ENCODE measurements at regions not wholly inside any gene's neighbourhood (a gene's known extent, or its start where the extent isn't known, plus 50 kb on each side); places are given as distances from the start of the nearest gene placed in this dataset.

DNA sequence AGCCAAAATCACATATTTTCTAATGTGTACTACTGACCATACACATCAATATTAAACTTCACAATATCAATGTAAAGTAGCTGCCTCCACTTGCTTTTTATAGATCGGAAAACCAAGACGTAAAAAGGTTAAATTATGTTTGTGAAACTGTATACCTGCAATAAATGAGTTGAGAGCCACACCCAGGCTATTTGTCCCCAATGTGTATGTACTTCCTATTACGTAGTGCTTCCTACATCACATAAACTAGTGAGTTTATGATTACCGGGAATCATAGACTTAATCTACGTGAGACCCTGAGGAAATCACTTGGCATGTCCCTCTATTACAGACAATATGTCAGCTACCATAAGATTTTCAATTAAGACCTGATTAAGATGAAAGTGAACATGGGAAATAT is 903.4 kb downstream of the RAB28 start:
- Histone ChIP-seq H3K4me3 (ENCODE audit: low read depth in 1 of 3, low read length in 3 of 3) (no peak overlapping the region), H3K36me3 (ENCODE audit: control insufficient read depth in 4 of 4, insufficient read depth in 3 of 4, low read depth in 1 of 4, low read length in 3 of 4) (no peaks in the 10 kb centered on the region), H3K9ac (ENCODE audit: low read depth in 1 of 2, low read length in 2 of 2) (no peak overlapping the region), H3K9me3 (ENCODE audit: control insufficient read depth in 4 of 4, low read length in 3 of 4) (no peaks in the 10 kb centered on the region), H3K27ac (ENCODE audit: low read depth in 1 of 2, low read length in 2 of 2) (no peak overlapping the region), H3K4me1 (ENCODE audit: control insufficient read depth in 4 of 4, insufficient read depth in 4 of 4, low read length in 3 of 4) (no peaks in the 10 kb centered on the region), H3K27me3 (ENCODE audit: control insufficient read depth in 4 of 4, insufficient read depth in 4 of 4, low read length in 3 of 4) (no peaks in the 10 kb centered on the region)
- 85% methylated on average over 5 of the region's 5 CpGs for WGBS
- no peak for DNase-seq (ENCODE audit: low spot score)
- TF ChIP-seq GABPA (IDR thresholded peaks at IDR 0.05 in 1 of 2, conservative IDR thresholded peaks at IDR 0.05 in 1 of 2) (no peak), SP1 (IDR thresholded peaks at IDR 0.05) (no peak), YY1 (IDR thresholded peaks at IDR 0.05) (no peak), REST (IDR thresholded peaks at IDR 0.05) (no peak), EGR1 (IDR thresholded peaks at IDR 0.05; ENCODE audit: low read depth in 2 of 2) (no peak), JUND (IDR thresholded peaks at IDR 0.05) (no peak), HNF4A (conservative IDR thresholded peaks at IDR 0.05) (no peak), RAD21 (IDR thresholded peaks at IDR 0.05) (no peak), FOXA1 (IDR thresholded peaks at IDR 0.05) (no peak), FOXA2 (IDR thresholded peaks at IDR 0.05) (no peak)
- TF ChIP-seq, protein P1, sequence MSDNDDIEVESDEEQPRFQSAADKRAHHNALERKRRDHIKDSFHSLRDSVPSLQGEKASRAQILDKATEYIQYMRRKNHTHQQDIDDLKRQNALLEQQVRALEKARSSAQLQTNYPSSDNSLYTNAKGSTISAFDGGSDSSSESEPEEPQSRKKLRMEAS (IDR thresholded peaks at IDR 0.05): no peak

DNA sequence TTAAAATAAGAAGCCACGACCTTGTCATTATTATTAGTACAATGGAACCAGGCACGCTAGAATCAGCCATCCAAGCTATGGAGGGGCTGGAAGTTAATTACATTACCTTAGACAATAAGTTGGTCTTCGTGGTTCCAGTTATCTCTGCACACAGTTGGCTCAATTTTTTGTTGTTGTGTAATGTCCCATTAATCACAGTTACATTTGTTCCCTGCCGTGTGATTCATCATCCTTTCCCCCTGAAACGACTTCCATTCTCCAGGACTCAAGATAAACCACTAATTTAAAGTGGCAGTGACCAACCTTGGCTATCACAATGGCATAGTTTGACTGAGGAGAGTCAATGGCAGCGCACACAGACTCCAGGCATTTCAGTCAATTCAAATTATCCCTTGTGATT is 905.0 kb downstream of the RAB28 start:
- 51% methylated on average over 6 of the region's 6 CpGs for WGBS
- H3K4me3 ChIP-seq (ENCODE audit: low read depth in 1 of 3, low read length in 3 of 3): no peak overlapping the region
- H3K9me3 ChIP-seq (ENCODE audit: control insufficient read depth in 4 of 4, low read length in 3 of 4): no peaks in the 10 kb centered on the region
- no peak overlapping the region for H3K27ac ChIP-seq (ENCODE audit: low read depth in 1 of 2, low read length in 2 of 2)
- H3K9ac ChIP-seq (ENCODE audit: low read depth in 1 of 2, low read length in 2 of 2): no peak overlapping the region
- no peak for DNase-seq (ENCODE audit: low spot score)
- no peaks in the 10 kb centered on the region for H3K36me3 ChIP-seq (ENCODE audit: control insufficient read depth in 4 of 4, insufficient read depth in 3 of 4, low read depth in 1 of 4, low read length in 3 of 4)
- no peaks in the 10 kb centered on the region for H3K27me3 ChIP-seq (ENCODE audit: control insufficient read depth in 4 of 4, insufficient read depth in 4 of 4, low read length in 3 of 4)
- H3K4me1 ChIP-seq (ENCODE audit: control insufficient read depth in 4 of 4, insufficient read depth in 4 of 4, low read length in 3 of 4): no peaks in the 10 kb centered on the region
- TF ChIP-seq TAF1 (conservative IDR thresholded peaks at IDR 0.05) (no peak), EGR1 (IDR thresholded peaks at IDR 0.05; ENCODE audit: low read depth in 2 of 2) (no peak), NR2F2 (IDR thresholded peaks at IDR 0.05) (no peak), YY1 (IDR thresholded peaks at IDR 0.05) (no peak), RAD21 (IDR thresholded peaks at IDR 0.05) (no peak), FOXA1 (IDR thresholded peaks at IDR 0.05) (no peak), RXRA (IDR thresholded peaks at IDR 0.05) (no peak), HNF4G (IDR thresholded peaks at IDR 0.05) (no peak), FOXA2 (IDR thresholded peaks at IDR 0.05) (no peak), JUND (IDR thresholded peaks at IDR 0.05) (no peak)
- TF ChIP-seq, protein P2, sequence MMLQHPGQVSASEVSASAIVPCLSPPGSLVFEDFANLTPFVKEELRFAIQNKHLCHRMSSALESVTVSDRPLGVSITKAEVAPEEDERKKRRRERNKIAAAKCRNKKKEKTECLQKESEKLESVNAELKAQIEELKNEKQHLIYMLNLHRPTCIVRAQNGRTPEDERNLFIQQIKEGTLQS (IDR thresholded peaks at IDR 0.05): no peak
- TF ChIP-seq, protein P1 (IDR thresholded peaks at IDR 0.05): no peak
- TF ChIP-seq, protein P3, sequence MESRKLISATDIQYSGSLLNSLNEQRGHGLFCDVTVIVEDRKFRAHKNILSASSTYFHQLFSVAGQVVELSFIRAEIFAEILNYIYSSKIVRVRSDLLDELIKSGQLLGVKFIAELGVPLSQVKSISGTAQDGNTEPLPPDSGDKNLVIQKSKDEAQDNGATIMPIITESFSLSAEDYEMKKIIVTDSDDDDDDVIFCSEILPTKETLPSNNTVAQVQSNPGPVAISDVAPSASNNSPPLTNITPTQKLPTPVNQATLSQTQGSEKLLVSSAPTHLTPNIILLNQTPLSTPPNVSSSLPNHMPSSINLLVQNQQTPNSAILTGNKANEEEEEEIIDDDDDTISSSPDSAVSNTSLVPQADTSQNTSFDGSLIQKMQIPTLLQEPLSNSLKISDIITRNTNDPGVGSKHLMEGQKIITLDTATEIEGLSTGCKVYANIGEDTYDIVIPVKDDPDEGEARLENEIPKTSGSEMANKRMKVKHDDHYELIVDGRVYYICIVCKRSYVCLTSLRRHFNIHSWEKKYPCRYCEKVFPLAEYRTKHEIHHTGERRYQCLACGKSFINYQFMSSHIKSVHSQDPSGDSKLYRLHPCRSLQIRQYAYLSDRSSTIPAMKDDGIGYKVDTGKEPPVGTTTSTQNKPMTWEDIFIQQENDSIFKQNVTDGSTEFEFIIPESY (IDR thresholded peaks at IDR 0.05): no peak
